ENCODE measurements at regions not wholly inside any gene's neighbourhood (a gene's known extent, or its start where the extent isn't known, plus 50 kb on each side); places are given as distances from the start of the nearest gene placed in this dataset.

- no peak for FAIRE-seq
Measured at GRCh38 chr9:116101516-116101915, 52.1 kb upstream of the PAPPA start.

- FAIRE-seq = no peak
Measured at GRCh38 chr9:116102596-116102995, 51.0 kb upstream of the PAPPA start.

Measured in endometrium (tissue), 2 donors.